ENCODE measurements at regions not wholly inside any gene's neighbourhood (a gene's known extent, or its start where the extent isn't known, plus 50 kb on each side); places are given as distances from the start of the nearest gene placed in this dataset.

DNA sequence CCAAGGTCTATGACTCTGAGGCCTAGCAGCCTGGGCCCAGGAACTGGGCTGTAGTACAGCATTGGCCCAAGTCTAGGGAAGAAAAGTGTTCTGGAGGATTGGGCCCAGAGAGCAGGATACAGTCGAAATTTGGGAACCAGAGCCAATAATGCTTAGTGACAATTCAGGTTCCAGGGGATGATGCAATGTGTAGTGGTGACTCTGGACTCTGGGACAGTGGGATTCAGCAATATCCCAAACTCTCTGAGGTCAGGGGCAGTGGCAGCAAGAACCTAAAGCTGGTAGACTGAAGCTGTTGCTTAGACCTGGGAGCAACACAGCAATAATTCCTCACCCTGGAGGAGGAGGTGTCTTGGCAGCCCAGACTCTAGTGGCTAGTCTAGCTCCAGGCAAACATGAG, 545.5 kb upstream of the ARGLU1 start:
- DNase-seq (ENCODE audit: low spot score): no peak

DNA sequence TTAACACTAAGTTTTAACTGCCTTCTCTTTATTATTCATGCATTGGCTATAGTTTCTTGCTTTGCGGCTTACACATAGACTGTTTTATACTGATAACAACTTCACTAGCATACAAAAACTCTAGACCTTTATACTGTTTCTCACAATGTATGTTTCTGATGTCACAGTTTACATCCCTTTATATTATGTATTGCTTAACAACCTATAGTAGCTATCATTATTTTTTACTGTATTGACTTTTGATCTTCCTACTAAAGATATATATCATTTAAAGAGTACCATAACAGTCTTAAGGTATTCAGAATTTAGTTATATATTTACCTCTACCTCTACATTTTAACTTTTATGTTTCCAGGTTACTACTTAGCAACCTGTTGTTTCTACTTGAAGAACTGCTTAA, 543.3 kb upstream of the ARGLU1 start:
- DNase-seq (ENCODE audit: low spot score): no peak

DNA sequence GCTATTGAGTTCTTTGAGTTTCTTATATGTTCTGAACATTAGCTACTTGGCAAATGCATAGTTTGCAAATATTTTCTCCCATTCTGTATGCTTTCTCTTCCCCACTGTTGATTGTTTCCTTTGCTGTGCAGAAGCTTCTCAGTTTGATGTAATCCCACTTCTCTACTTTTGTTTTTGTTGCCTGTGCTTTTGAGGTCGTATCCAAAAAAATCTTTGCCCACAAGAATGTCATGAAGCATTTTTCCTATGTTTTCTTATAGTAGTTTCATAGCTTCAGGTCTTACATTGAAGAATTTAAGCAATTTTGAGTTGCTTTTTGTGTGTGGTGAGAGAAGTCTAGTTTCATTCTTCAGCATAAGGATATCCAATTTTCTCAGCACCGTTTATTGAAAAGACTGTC, 536.7 kb upstream of the ARGLU1 start:
- DNase-seq (ENCODE audit: low spot score): no peak

DNA sequence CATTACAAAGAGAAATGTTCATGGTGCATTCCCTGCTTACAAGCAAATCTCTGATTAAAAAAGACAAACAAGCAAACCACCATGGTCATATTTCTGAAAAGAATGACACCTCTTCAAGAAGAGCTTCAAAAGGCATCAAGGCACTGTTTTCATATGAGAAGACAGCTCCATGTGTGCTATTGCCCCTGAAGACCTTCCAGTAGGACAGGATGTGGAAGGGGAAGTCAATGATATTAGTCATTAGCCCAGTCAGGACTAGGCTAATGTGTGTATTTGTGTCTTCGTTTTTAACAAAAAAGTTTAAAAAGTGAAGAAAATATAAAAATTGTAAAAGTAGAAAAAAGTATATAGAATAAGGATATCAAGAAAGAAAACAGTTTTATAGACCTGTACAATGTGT, 534.7 kb upstream of the ARGLU1 start:
- DNase-seq (ENCODE audit: low spot score): no peak

DNA sequence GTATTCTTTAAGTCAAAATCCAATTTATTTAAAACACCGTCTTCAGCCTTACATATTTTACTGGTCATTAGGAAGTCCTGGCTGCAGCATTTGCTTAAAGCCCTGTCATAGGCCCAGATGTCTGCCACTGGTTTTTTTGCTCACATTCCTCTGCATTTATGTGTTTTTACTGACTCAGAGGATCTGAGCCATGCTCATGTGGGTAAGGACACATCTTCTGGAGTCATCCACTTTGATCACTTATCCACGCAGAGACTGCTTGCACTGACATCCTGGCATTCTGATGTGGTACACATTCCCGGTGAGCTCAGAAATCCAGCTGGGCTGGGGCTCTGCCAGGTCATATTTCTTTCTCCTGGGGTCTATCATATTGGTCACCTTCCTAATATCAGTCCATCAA, 531.7 kb upstream of the ARGLU1 start:
- DNase-seq (ENCODE audit: low spot score): no peak

DNA sequence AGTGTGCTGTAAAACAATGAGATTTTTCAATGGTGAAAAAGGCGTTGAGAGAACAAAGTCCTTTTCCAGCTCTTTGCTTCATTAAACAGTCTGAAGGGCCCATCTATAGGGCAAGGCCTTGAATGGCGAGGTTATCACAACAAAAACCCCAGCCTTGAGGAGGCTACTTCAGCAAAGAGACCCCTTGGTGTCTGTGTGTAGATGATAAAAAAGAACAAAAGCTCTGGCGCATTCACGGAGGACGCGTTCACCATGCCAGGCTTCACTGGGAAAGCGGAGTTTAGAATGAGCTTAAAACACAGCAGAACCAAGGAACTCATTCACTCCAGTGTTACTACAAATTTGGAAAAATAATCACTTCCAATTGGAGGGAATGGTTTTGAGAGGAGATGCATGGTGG, 530.0 kb upstream of the ARGLU1 start:
- DNase-seq (ENCODE audit: low spot score): no peak

DNA sequence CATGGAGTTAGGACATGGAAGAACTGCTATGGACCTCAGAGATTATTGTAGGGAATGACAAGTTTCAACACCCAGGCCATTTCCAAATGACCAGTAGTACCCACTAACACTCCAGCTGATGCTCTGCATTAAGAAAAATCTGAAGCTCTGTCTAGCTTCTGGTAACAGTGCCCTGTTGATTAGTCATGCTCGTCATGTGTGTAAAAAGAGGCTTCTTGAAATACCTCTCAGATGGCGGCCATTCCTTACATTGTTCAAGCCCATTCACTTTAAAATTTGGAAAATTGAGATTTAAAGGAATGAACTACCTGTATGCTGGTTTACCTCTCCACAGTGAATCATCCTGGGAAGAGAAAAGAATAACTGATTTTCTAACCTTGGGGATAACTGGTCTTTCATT, 527.9 kb upstream of the ARGLU1 start:
- no peak for DNase-seq (ENCODE audit: low spot score)

DNA sequence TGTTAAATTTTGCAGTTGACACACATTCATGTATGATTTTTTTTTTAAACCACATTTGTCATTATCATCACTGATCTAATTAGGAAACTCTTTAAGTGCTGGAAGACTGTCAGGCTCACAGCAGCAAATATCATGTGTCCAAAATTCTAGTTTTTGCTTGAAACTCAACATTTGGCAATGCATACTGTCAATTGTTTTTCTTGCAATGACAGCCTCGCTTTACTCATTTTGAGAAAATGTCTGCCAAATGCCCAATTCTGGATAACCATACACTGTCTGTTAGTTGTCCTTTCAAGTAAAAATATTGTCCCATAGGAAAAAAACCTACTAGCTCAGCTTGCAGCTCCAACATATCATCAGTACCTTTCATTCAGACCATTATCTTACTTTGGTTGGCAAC, 523.9 kb upstream of the ARGLU1 start:
- DNase-seq (ENCODE audit: low spot score): no peak

DNA sequence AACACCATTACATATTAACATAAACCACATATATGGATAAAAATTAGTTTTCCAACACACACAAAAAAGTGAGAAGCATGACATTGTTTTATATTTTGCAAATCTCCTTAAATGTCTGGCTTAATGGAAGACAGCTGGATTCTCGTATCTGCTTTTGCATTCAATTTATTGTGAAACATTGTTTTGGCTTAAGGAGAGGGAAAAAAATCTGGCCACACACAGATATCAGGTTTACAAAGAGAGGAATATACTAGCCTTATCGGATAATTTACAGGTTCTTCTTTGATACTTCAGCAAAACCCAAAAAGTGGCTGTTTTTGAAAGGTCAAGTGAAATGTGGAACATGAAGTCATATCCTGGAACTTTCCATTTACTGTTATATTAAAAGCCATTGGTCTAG, 523.5 kb upstream of the ARGLU1 start:
- DNase-seq (ENCODE audit: low spot score): no peak

DNA sequence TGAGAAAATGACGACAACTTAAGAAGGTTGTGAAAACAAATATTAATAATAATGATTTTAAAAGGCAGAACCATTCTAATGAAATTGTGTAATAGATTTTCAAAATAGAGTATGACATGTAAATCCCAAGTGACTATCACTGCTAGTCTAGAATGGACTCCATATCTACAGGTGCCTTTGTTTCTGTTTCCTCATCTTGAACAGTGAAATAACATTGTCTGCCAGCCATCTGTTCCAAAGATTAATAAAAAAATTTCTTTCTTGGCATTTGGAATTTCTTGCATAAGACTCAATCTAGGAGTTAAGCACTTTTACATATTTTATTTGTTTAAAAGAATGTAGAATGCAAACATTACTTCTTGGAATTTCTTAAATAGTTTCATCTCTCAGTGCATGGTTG, 520.1 kb upstream of the ARGLU1 start:
- DNase-seq (ENCODE audit: low spot score): no peak

DNA sequence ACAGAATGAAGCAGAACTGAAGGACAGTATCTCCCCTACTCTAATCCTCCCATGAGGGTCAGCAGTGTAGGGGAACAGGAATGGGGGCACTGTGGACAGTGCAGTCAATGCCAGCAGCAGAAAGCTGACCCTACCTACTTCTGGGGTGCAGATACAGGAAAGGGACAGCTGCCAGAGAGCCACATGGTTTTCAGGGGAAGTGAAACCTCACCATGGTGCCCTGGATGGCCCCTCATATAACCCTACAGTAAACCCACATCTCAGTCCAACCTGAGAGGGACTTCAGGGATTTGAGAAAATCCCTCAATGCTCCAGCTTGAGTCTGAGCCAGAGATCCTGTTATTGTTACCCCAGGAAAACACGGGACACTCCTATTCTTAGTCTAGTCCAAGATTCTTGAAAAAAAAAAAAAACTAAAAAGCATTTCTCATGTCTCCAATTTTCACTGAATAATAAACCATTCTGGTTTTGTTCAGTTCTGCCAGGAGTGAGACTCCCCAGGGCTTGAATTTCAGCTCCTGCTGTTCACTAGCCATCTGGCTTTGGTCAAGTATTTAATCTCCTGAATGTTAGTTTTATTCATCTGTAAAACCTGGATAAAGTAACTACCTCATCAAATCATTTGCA, 511.6 kb upstream of the ARGLU1 start:
- no peak for DNase-seq (ENCODE audit: low spot score)

DNA sequence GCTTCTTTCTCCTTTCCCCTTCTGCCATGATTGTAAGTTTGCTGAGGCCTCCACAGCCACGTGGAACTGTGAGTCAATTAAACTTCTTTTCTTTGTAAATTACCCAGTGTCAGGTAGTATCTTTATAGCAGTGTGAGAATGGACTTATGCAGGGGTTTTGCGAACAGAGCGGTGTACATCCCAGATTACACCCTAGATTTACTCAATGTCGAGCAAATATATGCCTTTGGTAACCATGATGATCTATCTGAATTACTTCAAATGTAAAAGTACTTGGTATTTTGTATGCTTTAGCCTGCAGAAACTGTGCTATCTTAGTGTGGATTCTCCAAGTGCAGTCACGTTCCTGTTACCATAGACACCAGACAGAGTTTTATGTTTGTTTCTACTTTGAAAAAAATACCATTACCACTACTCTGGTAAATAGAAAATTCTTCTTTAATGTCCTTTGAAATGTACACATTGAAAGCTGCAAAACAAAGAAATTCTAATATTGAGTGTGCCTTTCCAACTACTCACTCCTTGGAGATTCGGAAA, 510.4 kb upstream of the ARGLU1 start:
- DNase-seq (ENCODE audit: low spot score): no peak

DNA sequence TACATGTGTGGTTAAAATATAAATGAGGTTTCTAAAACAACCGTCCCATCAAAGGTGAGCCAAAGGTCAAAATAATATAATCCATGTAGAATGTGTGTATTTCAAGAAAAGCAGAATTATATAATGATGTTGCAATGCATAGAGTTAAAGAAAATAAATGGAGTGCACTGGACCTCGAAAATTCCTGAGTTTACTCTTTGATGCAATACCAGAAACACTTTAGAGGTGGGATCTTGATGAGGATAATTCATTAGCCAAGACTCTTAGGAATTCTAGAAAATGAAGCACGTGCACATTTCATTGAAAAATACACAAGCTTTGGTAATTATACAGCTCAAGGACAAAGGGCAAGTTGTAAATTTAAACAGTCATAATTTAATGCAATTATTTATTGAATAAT, 508.9 kb upstream of the ARGLU1 start:
- no peak for DNase-seq (ENCODE audit: low spot score)

DNA sequence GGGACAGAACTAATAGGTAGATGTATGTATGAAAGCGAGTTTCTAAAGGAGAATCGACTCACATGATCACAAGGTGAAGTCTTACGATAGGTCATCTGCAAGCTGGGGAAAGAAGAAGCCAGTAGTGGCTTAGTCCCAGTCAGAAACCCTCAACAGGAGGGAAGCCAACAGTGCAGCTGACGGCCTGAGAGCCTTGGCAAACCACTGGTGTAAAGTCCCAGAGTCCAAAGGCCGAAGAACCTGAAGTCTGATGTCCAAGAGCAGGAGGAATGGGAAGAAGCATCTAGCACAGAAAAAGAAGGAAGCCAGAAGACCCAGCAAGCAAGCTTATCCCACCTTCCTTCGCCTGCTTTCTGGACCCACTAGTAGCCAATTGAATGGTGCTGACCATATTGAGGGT, 507.6 kb upstream of the ARGLU1 start:
- no peak for DNase-seq (ENCODE audit: low spot score)

DNA sequence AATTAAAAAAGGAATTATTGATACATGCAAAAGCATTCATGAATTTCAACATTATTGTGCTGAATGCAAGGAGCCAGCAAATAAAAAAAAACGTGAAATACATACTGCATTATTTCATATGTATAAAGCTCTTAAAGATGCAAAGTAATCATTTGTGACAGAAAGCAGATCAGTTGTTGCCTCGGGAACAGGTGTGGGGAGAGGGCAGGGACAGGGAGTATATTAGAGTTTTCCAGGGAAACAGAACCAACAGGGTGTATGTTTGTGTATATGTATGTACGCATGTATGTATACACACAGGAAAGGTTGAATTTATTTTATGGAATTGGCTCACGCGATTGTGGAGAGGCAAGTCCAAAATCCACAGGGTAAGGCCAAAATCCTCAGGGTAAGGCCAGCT, 502.9 kb upstream of the ARGLU1 start:
- DNase-seq (ENCODE audit: low spot score): no peak

DNA sequence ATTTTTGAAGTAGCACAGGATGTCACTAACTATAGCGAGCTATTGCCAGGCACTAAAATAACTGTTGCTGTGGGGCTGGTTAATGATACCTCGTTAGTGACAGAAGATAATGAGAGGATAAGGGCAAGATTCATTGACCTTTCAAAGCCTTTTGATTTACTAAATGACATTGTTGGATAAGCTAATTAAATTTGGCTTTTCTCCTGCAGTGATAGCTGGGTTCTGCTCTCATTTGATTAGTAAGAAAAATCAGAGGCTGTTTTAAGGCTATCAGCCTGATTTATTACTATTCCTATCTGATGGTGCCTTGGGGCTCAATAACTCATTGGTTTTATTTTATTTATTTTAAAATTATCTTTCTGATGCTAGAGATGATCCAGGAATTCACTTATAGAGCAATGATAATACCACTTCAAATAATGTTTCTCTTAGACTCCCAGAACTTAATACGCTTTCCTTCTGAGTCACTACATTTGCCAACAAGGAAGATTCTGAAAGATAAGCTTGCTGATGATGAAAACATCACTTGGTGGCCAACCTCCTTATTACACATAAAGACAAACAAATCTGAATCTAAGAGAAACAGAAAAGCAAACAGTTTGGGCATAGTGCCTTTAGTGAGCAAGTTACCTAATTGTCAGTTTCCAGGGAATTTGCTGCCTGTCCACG, 501.3 kb upstream of the ARGLU1 start:
- DNase-seq (ENCODE audit: low spot score): no peak

DNA sequence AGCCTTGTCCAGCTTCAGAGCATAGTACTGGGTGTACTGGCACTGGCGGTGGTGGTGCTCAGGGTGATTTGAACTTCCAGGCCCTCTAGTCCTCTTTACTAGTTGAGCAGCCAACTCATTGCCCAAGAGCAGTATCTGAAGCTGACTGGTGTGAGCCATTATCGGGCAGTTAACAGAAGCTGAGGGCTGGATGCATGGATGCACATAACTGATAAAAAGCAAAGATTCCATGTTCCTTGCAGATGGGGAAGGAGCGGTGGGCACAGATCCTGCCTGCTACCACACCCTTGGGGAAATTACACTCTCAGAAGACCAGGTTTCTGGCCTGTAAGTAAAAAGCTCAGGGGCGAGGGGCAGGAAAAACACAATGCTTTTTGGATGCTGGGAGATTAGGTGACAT, 499.4 kb upstream of the ARGLU1 start:
- no peak for DNase-seq (ENCODE audit: low spot score)

DNA sequence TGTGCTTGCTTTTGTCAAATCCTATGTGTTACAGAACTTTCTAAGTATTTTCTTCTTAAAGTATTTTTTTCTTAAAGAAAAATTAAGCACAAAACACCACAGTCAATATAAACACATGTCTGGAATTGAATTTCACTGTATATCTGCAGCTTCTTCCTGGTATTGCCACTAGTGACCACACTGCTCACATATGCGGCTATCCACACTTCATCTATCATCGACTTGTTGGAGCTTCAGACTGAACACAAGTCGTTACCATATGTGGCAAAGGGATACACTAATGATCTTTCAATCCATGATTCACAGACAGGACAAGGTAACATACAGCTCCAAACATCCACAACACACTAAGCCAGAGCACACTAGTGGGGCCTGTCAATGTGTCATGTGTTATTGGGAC, 498.4 kb upstream of the ARGLU1 start:
- no peak for DNase-seq (ENCODE audit: low spot score)

DNA sequence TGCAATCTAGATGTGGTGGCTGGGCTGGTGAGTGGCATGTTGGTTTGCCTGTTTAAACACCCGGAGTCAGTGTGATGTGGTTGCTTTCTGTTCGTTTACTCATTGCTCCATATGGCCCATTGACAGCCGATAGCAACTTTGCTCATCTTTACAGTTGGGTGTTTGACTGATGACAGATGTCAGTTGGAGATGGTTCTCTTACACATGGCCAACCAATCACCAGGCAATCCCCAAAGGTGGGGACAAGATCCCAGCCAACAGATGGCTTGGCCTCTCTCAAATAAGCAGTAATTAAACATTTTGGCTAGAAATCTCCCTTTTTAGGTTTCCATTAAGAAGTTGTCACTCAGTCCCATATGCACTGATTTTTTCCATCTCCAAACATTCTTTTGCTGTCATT, 497.1 kb upstream of the ARGLU1 start:
- no peak for DNase-seq (ENCODE audit: low spot score)

DNA sequence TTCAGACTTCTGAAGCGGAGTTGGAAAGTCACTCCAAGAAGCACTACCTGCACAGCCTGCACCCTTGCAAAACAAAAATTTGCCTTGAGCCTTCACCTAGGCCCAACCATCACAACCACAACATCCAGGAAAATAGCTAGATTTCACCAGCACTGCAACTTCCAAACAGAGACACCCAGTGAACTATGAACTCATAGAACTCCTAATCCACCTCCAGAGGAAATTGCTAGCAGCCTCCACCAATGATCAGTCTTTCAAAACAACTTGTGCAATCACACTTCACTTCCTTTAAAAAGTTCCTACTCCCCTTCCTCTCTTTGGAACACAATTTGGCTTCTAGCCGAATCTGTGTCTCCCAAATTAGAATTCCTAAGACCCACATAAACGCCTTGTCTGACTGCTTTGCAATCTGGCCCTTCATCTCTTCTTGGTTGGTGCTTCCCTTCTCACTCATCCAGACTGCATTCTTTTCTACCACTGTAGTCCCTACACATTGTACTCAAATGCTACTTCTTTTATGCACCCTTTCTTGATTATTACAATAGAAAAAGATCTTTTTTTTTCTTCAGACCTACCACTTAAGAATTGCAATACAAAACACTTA, 489.2 kb upstream of the ARGLU1 start:
- no peak for DNase-seq (ENCODE audit: low spot score)

DNA sequence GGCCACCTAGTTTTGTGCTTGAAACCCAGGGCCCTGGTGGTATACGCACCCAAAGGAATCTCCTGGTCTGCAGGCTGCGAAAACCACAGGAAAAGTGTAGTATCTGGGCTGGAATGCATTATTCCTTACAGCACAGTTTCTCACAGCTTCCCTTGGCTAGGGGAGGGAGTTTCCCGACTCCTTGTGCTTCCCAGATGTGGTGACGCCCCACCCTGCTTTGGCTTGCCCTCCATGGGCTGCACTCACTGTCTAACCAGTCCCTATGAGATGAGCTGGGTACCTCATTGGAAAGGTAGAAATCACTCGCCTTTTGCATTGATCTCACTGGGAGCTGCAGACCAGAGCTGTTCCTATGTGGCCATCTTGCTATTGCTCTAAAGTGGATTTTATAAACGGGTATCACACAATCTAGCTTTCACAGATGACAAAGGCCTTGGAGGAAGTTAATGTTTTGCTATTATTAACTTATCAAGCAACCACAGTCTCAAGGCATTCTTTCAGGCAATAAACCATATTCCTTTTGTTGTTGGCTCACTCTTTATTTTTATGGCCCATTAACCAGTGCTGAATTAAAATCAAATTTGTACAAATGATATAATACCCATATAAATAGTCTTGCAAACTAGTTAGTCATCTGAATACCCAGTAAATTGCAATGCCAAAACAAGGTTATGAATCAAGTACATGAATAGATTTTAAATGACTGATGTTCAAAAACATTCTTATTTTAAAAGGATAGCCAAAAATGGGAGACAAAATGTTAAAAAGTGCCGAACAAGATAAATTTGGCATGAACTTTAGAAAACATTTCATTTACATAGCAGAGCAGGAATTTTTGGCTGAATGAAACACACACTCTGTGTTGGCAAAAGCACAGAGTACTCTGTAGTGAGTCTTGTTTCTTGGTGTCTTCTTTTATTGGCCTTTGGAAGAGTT, 475.4 kb upstream of the ARGLU1 start:
- no peak for DNase-seq (ENCODE audit: low spot score)

DNA sequence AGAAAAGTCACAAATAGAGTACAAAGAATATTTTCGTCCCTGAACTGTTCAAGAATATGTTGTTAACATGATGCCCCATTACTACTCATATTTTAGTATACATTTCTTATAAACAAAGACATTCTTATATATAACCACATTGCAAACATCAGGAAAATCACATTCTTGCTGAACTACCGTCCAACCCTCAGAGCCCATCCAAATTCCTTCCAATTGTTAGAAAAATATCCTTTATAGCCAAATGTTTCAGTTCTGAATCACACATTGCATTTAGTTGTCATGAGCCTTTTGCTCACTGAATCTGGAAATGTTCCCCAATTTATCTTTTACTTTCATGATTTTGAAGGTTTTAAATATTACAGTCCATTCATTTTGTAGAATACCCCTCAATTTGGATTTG, 467.8 kb upstream of the ARGLU1 start:
- DNase-seq (ENCODE audit: low spot score): no peak

DNA sequence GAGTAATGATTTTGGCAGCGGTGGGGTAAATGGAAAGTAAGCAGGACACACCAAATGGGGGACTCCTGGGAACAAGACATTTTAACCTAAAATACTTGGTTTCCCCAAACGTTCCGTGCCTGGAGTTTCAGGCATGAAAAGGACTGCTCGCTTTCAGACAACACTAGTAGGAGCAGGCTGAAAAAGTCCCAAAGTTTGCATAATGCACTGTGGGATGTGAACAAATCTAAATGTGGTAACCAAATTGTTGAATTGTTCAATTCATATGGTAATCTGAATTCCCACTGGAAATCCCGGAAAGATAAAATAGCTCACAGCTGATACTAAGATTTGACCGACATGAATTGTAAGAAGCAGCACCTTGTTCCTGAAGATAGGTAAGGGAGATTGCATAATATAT, 467.2 kb upstream of the ARGLU1 start:
- no peak for DNase-seq (ENCODE audit: low spot score)

Measured in germinal center (tissue), 1 donor.